ENCODE measurements at regions not wholly inside any gene's neighbourhood (a gene's known extent, or its start where the extent isn't known, plus 50 kb on each side); places are given as distances from the start of the nearest gene placed in this dataset.

DNA sequence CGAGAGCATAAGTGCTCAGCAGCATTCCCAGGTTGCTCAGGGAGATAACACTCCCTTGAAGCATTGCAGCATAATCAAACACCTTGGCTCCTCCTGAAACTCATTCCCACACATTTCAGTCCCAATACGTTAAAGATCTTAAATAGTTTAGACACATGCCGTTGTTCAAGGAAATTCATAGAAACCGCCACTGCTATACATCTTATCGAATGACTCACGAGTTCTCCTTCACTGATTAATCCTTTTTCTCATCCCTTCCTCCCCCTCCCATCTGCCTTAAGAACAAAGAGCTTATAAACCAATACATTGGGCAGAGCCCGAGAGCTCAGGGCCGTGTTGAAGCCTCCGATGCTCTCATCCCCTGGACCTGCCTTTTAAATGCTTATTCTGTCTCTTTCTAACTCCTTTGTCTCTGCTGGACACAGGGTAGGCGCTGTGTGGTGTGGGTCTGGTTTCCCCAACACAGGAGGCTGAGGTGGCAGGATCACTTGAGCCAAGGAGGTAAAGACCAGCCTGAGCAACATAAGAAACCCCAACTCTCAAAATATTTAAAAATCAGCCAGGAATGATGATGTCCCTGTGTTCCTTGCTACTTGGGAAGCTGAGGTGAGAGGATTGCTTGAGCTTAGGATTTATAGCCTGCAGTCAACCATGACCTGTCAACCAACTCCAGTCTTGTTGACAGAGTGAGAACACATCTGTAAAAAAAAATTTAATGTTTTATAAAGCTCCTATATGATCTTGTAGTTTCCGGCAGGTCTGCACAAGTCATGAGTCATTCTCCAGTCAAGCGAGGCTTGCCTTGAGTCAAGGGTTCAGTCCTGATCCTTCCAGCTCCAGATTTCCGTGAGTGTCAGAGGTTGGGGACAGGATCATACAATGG is 394.0 kb upstream of the HSFY2 start:
- Histone ChIP-seq H3K4me3 (no peak overlapping the region), H3K36me3 (ENCODE audit: low read depth) (no peaks in the 10 kb centered on the region), H3K4me1 (ENCODE audit: low read depth) (no peaks in the 10 kb centered on the region), H3K9me3 (no peaks in the 10 kb centered on the region)
- DNase-seq (no peak), ATAC-seq (no peak)
- intact Hi-C loops (cut with DNase I, micrococcal nuclease), result no loop called here
- TF ChIP-seq, protein P1, sequence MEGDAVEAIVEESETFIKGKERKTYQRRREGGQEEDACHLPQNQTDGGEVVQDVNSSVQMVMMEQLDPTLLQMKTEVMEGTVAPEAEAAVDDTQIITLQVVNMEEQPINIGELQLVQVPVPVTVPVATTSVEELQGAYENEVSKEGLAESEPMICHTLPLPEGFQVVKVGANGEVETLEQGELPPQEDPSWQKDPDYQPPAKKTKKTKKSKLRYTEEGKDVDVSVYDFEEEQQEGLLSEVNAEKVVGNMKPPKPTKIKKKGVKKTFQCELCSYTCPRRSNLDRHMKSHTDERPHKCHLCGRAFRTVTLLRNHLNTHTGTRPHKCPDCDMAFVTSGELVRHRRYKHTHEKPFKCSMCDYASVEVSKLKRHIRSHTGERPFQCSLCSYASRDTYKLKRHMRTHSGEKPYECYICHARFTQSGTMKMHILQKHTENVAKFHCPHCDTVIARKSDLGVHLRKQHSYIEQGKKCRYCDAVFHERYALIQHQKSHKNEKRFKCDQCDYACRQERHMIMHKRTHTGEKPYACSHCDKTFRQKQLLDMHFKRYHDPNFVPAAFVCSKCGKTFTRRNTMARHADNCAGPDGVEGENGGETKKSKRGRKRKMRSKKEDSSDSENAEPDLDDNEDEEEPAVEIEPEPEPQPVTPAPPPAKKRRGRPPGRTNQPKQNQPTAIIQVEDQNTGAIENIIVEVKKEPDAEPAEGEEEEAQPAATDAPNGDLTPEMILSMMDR (IDR thresholded peaks at IDR 0.05), result no peak

DNA sequence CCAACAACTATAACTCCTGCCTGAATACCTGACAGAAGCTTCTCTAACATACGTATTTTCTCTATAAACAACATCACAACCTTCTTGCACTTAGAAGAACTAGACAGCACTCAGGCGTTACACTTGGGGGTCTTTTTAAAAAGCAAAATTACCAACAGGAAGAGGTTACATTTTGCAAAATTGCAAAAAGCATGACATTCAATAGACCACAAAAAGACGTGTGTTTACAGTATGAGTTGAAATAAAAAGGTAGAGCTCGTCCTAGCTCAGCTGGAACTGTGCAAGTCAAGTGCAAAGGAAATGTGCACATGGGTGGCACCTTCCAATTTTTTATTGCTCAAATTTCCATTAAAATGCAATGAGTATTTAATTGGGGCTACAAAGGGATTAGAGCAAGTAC is 375.2 kb upstream of the HSFY2 start:
- no peaks in the 10 kb centered on the region for H3K36me3 ChIP-seq (ENCODE audit: low read depth)
- H3K4me3 ChIP-seq, result no peak overlapping the region
- H3K4me1 ChIP-seq (ENCODE audit: low read depth), result no peaks in the 10 kb centered on the region
- TF ChIP-seq, protein P1 (IDR thresholded peaks at IDR 0.05), result no peak
- H3K9me3 ChIP-seq, result no peaks in the 10 kb centered on the region
- DNase-seq (no peak), ATAC-seq (no peak)
- intact Hi-C loops (cut with DNase I, micrococcal nuclease), result no loop called here

DNA sequence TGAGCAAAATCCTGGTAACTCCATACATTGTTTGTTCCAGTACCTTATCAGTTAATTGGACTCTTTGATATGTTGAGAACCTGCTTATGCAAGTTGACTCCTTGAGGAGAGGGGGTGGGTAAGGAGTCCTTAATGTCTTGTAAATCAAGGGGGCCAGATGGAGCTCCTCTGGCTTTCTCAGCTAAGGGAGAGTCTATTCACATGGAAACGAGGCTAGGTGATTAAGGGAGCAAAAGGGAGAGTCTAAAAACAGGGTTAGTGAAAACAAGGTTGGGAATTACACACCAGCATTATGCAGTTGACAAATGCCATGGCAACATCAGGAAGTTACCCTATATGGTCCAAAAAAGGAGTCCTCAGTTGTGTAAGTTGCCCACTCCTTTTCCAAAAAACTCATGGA is 372.8 kb upstream of the HSFY2 start:
- TF ChIP-seq, protein P1 (IDR thresholded peaks at IDR 0.05), result no peak
- H3K9me3 ChIP-seq, result no peaks in the 10 kb centered on the region
- H3K4me3 ChIP-seq, result no peak overlapping the region
- DNase-seq (no peak), ATAC-seq (no peak)
- intact Hi-C loops (cut with DNase I, micrococcal nuclease), result no loop called here
- no peaks in the 10 kb centered on the region for H3K36me3 ChIP-seq (ENCODE audit: low read depth)
- H3K4me1 ChIP-seq (ENCODE audit: low read depth), result no peaks in the 10 kb centered on the region

DNA sequence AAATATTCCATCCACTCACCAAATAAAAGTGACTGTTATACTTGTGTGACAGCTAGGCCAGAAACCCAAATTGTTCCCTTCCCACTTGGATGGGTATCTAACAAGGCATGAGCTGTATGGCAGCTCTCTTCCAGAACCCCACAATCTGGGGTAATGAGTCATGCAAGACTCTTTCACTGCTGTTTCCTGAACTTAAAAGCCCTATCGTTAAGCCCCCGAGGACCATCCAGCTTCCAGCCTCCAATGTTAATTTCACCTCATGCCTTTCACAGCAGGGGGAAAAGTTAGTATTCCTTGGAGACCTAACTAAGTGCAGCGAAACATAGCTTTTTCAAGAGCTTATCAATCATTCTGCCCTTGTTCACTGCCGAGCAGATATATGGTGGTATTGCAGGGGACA is 368.6 kb upstream of the HSFY2 start:
- intact Hi-C loops (cut with DNase I, micrococcal nuclease), result no loop called here
- DNase-seq (no peak), ATAC-seq (no peak)
- Histone ChIP-seq H3K36me3 (ENCODE audit: low read depth) (no peaks in the 10 kb centered on the region), H3K4me3 (no peak overlapping the region), H3K4me1 (ENCODE audit: low read depth) (no peaks in the 10 kb centered on the region), H3K9me3 (no peaks in the 10 kb centered on the region)
- TF ChIP-seq, protein P1 (IDR thresholded peaks at IDR 0.05), result no peak

DNA sequence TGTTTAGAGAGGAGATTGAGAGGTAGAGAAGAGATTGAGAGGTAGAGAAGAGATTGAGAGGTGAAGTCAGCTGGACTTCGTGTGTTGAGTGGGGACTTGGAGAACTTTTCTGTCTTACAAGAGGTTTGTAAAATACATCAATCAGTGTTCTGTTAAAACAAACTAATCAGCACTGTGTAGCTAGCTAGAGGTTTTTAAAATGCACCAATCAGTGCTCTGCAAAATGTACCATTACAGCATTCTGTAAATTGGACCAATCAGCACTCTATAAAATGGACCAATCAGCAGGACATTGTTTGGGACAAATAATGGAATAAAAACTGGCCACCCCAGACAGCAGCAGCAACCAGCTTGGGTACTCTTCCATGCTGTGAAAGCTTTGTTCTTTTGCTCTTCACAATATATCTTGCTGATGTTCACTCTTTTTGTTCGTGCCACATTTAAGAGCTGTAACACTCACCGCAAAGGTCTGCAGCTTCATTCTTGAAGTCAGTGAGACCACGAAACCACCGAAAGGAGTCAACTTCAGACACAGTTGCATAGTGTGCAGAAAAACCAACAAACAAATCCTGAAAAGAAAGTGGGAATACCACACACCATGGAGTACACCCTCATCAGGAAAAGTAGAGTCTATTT is 366.9 kb upstream of the HSFY2 start:
- H3K4me1 ChIP-seq (ENCODE audit: low read depth), result no peaks in the 10 kb centered on the region
- H3K4me3 ChIP-seq, result no peak overlapping the region
- TF ChIP-seq, protein P1 (IDR thresholded peaks at IDR 0.05), result no peak
- intact Hi-C loops (cut with DNase I, micrococcal nuclease), result no loop called here
- no peak for ATAC-seq
- H3K36me3 ChIP-seq (ENCODE audit: low read depth), result no peaks in the 10 kb centered on the region
- no peak for DNase-seq
- H3K9me3 ChIP-seq, result no peaks in the 10 kb centered on the region

Measured in mucosa of descending colon (tissue), 3 donors.